Stimulated activated naive B cell treated with anti-CD40 and anti-IgM and Interleukin-4, amounts not matched to agents 10 μg/mL and 1 μg/mL and 100 μg/mL, for 72 hours (primary cell): ENCODE measurements at regions not wholly inside any gene's neighbourhood (a gene's known extent, or its start where the extent isn't known, plus 50 kb on each side); places are given as distances from the start of the nearest gene placed in this dataset.

Experiments used
- ATAC-seq, 2 donors: fragments of 150-1000 bp; cut with Tn5 transposase; replicated peaks; 2 replicates each; pipeline ENCODE4 v1.10.0; 2021; ENCODE audit warnings: moderate library complexity in 1 of 2
- DNase-seq: peaks from one replicate; pipeline ENCODE4 v3.0.0; 2021
- H3K27ac Mint-ChIP-seq: one replicate; pipeline ENCODE4 v1.8.0; 2022; ENCODE audit warnings: mild to moderate bottlenecking, mixed read lengths
- H3K27me3 Mint-ChIP-seq, 2 donors: one replicate each; pipeline ENCODE4 v1.8.0; 2022; ENCODE audit warnings: mixed read lengths in 2 of 2
- H3K36me3 Mint-ChIP-seq, 2 donors: one replicate each; pipeline ENCODE4 v1.8.0; 2022; ENCODE audit warnings: mixed read lengths in 2 of 2, mild to moderate bottlenecking in 1 of 2
- H3K4me1 Mint-ChIP-seq, 2 donors: one replicate each; pipeline ENCODE4 v1.8.0; 2022; ENCODE audit warnings: mixed read lengths in 2 of 2, mild to moderate bottlenecking in 1 of 2
- H3K4me3 Mint-ChIP-seq, 2 donors: one replicate each; pipeline ENCODE4 v1.8.0; 2022; ENCODE audit warnings: mild to moderate bottlenecking in 2 of 2, mixed read lengths in 2 of 2, moderate library complexity in 1 of 2
- H3K9me3 Mint-ChIP-seq, 2 donors: one replicate each; pipeline ENCODE4 v1.8.0; 2022; ENCODE audit warnings: mixed read lengths in 2 of 2, mild to moderate bottlenecking in 1 of 2

GRCh38 chr20:63062188-63063140 is 55.7 kb upstream of the BHLHE23 start:
- DNase-seq = no peak
- Mint-ChIP-seq H3K4me1 (no peaks in the 10 kb centered on the region), H3K27ac (no peak overlapping the region), H3K36me3 (no peaks in the 10 kb centered on the region), H3K27me3 (peaks cover 33 to 44% of the 10 kb centered on the region in 2 donors), H3K9me3 (no peaks in the 10 kb centered on the region), H3K4me3 (no peak overlapping the region)
- no peak for ATAC-seq

GRCh38 chr20:63061771-63062100 is 55.0 kb upstream of the BHLHE23 start:
- H3K9me3 Mint-ChIP-seq = no peaks in the 10 kb centered on the region
- H3K27me3 Mint-ChIP-seq = peaks cover 26 to 44% of the 10 kb centered on the region in 2 donors
- H3K27ac Mint-ChIP-seq = no peak overlapping the region
- H3K4me1 Mint-ChIP-seq = no peaks in the 10 kb centered on the region
- no peak for DNase-seq
- H3K36me3 Mint-ChIP-seq = no peaks in the 10 kb centered on the region
- no peak overlapping the region for H3K4me3 Mint-ChIP-seq
- no peak for ATAC-seq

GRCh38 chr20:63061051-63061770 is 54.4 kb upstream of the BHLHE23 start:
- DNase-seq = no peak
- Mint-ChIP-seq H3K9me3 (no peaks in the 10 kb centered on the region), H3K4me1 (peaks cover 0 to 2% of the 10 kb centered on the region in 2 donors), H3K4me3 (no peak overlapping the region), H3K27me3 (peaks cover 25 to 44% of the 10 kb centered on the region in 2 donors), H3K27ac (no peak overlapping the region), H3K36me3 (no peaks in the 10 kb centered on the region)
- ATAC-seq = no peak

- Mint-ChIP-seq H3K36me3 (no peaks in the 10 kb centered on the region), H3K4me1 (peaks cover 0 to 2% of the 10 kb centered on the region in 2 donors), H3K4me3 (no peak overlapping the region), H3K27me3 (peaks cover 25 to 44% of the 10 kb centered on the region in 2 donors), H3K9me3 (no peaks in the 10 kb centered on the region), H3K27ac (no peak overlapping the region)
- ATAC-seq (no peak), DNase-seq (no peak)
Measured at GRCh38 chr20:63060057-63060991, 53.6 kb upstream of the BHLHE23 start.

- no peak overlapping the region for H3K4me3 Mint-ChIP-seq
- H3K27ac Mint-ChIP-seq = no peak overlapping the region
- no peaks in the 10 kb centered on the region for H3K36me3 Mint-ChIP-seq
- H3K9me3 Mint-ChIP-seq = no peaks in the 10 kb centered on the region
- ATAC-seq (no peak), DNase-seq (no peak)
- H3K27me3 Mint-ChIP-seq = peaks cover 25 to 46% of the 10 kb centered on the region in 2 donors
- H3K4me1 Mint-ChIP-seq = peaks cover 0 to 2% of the 10 kb centered on the region in 2 donors
Measured at GRCh38 chr20:63059684-63060056, 52.9 kb upstream of the BHLHE23 start.

GRCh38 chr20:63058696-63059335 is 52.1 kb upstream of the BHLHE23 start:
- no peak overlapping the region for H3K4me3 Mint-ChIP-seq
- H3K4me1 Mint-ChIP-seq = peaks cover 0 to 2% of the 10 kb centered on the region in 2 donors
- DNase-seq = no peak
- no peak overlapping the region for H3K27ac Mint-ChIP-seq
- no peaks in the 10 kb centered on the region for H3K36me3 Mint-ChIP-seq
- H3K27me3 Mint-ChIP-seq = peaks cover 19 to 49% of the 10 kb centered on the region in 2 donors
- no peaks in the 10 kb centered on the region for H3K9me3 Mint-ChIP-seq
- no peak for ATAC-seq

- Mint-ChIP-seq H3K27me3 (peaks cover 17 to 50% of the 10 kb centered on the region in 2 donors), H3K4me3 (no peak overlapping the region), H3K36me3 (no peaks in the 10 kb centered on the region), H3K4me1 (peaks cover 0 to 2% of the 10 kb centered on the region in 2 donors), H3K27ac (no peak overlapping the region), H3K9me3 (no peaks in the 10 kb centered on the region)
- ATAC-seq (no peak), DNase-seq (no peak)
Measured at GRCh38 chr20:63057171-63058117, 50.7 kb upstream of the BHLHE23 start.

- Mint-ChIP-seq H3K36me3 (no peaks in the 10 kb centered on the region), H3K4me3 (no peak overlapping the region), H3K9me3 (no peaks in the 10 kb centered on the region), H3K27me3 (peaks cover 14 to 43% of the 10 kb centered on the region in 2 donors), H3K27ac (no peak overlapping the region), H3K4me1 (peaks cover 0 to 2% of the 10 kb centered on the region in 2 donors)
- no peak for DNase-seq
- peak; percentile 71 to 76 for ATAC-seq
Measured at GRCh38 chr20:63056236-63057170, 49.7 kb upstream of the BHLHE23 start.
